SU-DHL-6 (cell line): ENCODE measurements at regions not wholly inside any gene's neighbourhood (a gene's known extent, or its start where the extent isn't known, plus 50 kb on each side); places are given as distances from the start of the nearest gene placed in this dataset.

Experiments used
- EZH2phosphoT487 ChIP-seq: fragments of 200-600 bp; sonication (generic), shearing (Covaris generic); conservative IDR thresholded peaks from 2 replicates; pipeline ENCODE4 v1.6.1; 2018; ENCODE audit warnings: mild to moderate bottlenecking, antibody characterized with exemption, low read length, moderate library complexity, mixed read lengths
- TF ChIP-seq, protein P1 (sequence below): fragments of 200-600 bp; sonication (generic); IDR thresholded peaks from one replicate; pipeline ENCODE4 v1.5.1; 2017; ENCODE audit warnings: antibody characterized with exemption, mild to moderate bottlenecking, low read length, moderate library complexity; ENCODE audit not compliant: insufficient read depth, poor library complexity, severe bottlenecking

GRCh38 chr6:147621263-147621662 lies 112.8 kb downstream of the SAMD5 start:
- TF ChIP-seq, protein P1, sequence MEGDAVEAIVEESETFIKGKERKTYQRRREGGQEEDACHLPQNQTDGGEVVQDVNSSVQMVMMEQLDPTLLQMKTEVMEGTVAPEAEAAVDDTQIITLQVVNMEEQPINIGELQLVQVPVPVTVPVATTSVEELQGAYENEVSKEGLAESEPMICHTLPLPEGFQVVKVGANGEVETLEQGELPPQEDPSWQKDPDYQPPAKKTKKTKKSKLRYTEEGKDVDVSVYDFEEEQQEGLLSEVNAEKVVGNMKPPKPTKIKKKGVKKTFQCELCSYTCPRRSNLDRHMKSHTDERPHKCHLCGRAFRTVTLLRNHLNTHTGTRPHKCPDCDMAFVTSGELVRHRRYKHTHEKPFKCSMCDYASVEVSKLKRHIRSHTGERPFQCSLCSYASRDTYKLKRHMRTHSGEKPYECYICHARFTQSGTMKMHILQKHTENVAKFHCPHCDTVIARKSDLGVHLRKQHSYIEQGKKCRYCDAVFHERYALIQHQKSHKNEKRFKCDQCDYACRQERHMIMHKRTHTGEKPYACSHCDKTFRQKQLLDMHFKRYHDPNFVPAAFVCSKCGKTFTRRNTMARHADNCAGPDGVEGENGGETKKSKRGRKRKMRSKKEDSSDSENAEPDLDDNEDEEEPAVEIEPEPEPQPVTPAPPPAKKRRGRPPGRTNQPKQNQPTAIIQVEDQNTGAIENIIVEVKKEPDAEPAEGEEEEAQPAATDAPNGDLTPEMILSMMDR, result no peak
- no peak for TF ChIP-seq EZH2phosphoT487
